SK-N-SH (cell line): ENCODE measurements at regions not wholly inside any gene's neighbourhood (a gene's known extent, or its start where the extent isn't known, plus 50 kb on each side); places are given as distances from the start of the nearest gene placed in this dataset.

Source experiments
- CTCF ChIA-PET: fragments of 300-600, 350-600 bp; formaldehyde crosslinking; extraction: SDS; loops from one replicate; lab custom pipeline; 2021; lab: Yijun Ruan, JAX
- POLR2A ChIA-PET: fragments of 350-600 bp; sonication (Branson Sonifier 250); formaldehyde crosslinking; extraction: SDS; loops from one replicate; lab custom pipeline; 2020; ENCODE audit warnings: antibody characterized with exemption, inconsistent platforms; lab: Yijun Ruan, JAX
- DNase-seq: peaks from one replicate; pipeline ENCODE4 v3.0.0; 2012
- H2AFZ ChIP-seq: fragments of 200-600 bp; sonication (generic); 2 replicates; pipeline ENCODE4 v1.8.1; 2016; ENCODE audit warnings: antibody characterized with exemption, mild to moderate bottlenecking, low read depth
- H3F3A ChIP-seq: fragments of 200-600 bp; sonication (generic); replicated peaks from 2 replicates; pipeline ENCODE3; 2016; ENCODE audit warnings: antibody characterized with exemption, mild to moderate bottlenecking; ENCODE audit not compliant: insufficient read depth
- H3K27ac ChIP-seq, 2 experiments: fragments of 200-500 bp in 1 of 2; fragments of 200-600 bp in 1 of 2; sonication (Bioruptor generic) in 1 of 2; sonication (generic), shearing (Covaris generic) in 1 of 2; 2 replicates each; pipeline versions ENCODE4 v1.5.1 to v1.6.1; 2014 to 2016; ENCODE audit warnings: low read depth in 2 of 2, inconsistent platforms in 1 of 2, low read length in 1 of 2, mild to moderate bottlenecking in 1 of 2, mixed read lengths in 1 of 2
- H3K27me3 ChIP-seq: fragments of 200-600 bp; sonication (generic), shearing (Covaris generic); 2 replicates; pipeline ENCODE4 v1.6.1; 2016; ENCODE audit warnings: mixed run types; ENCODE audit not compliant: insufficient read depth
- H3K36me3 ChIP-seq, 2 experiments: fragments of 200-500 bp in 1 of 2; fragments of 200-600 bp in 1 of 2; sonication (Bioruptor generic) in 1 of 2; sonication (generic) in 1 of 2; replicated peaks in 1 of 2; 2 replicates each; pipeline versions ENCODE3 to v1.5.1; 2014 to 2016; ENCODE audit warnings: low read length in 1 of 2, mild to moderate bottlenecking in 1 of 2; ENCODE audit not compliant: insufficient read depth in 2 of 2, control insufficient read depth in 1 of 2
- H3K4me1 ChIP-seq, 2 experiments: fragments of 200-500 bp in 1 of 2; fragments of 200-600 bp in 1 of 2; sonication (Bioruptor generic) in 1 of 2; sonication (generic), shearing (Covaris generic) in 1 of 2; 2 replicates each; pipeline versions ENCODE4 v1.5.1 to v1.6.1; 2014 to 2016; ENCODE audit warnings: low read depth in 1 of 2, low read length in 1 of 2, mixed run types in 1 of 2; ENCODE audit not compliant: insufficient read depth in 2 of 2, control insufficient read depth in 1 of 2
- H3K4me2 ChIP-seq: fragments of 200-600 bp; sonication (generic), shearing (Covaris generic); 2 replicates; pipeline ENCODE4 v1.6.1; 2017; ENCODE audit warnings: mixed run types
- H3K4me3 ChIP-seq, 2 experiments: fragments of 200-500 bp in 1 of 2; fragments of 200-600 bp in 1 of 2; sonication (Bioruptor generic) in 1 of 2; sonication (generic), shearing (Covaris generic) in 1 of 2; 2 replicates each; pipeline versions ENCODE4 v1.5.1 to v1.8.1; 2014 to 2016; ENCODE audit warnings: low read depth in 2 of 2, inconsistent platforms in 1 of 2, low read length in 1 of 2, mild to moderate bottlenecking in 1 of 2, mixed read lengths in 1 of 2, moderate library complexity in 1 of 2
- H3K79me2 ChIP-seq: fragments of 200-600 bp; sonication (generic); 2 replicates; pipeline ENCODE4 v1.8.1; 2017; ENCODE audit warnings: mild to moderate bottlenecking; ENCODE audit not compliant: insufficient read depth
- H3K9ac ChIP-seq: fragments of 200-600 bp; sonication (generic); 2 replicates; pipeline ENCODE4 v1.6.1; 2017; ENCODE audit warnings: mixed run types
- H3K9me2 ChIP-seq: fragments of 200-600 bp; sonication (generic); 2 replicates; pipeline ENCODE4 v1.6.1; 2017; ENCODE audit warnings: mixed run types
- H3K9me3 ChIP-seq: fragments of 200-600 bp; sonication (generic); 2 replicates; pipeline ENCODE4 v1.6.1; 2017; ENCODE audit warnings: mixed run types, mild to moderate bottlenecking, moderate library complexity
- H4K20me1 ChIP-seq: fragments of 200-600 bp; sonication (generic); 2 replicates; pipeline ENCODE4 v1.6.1; 2017; ENCODE audit warnings: mild to moderate bottlenecking, mixed run types; ENCODE audit not compliant: insufficient read depth
- CHD2 ChIP-seq: fragments of 150-350 bp; IDR thresholded peaks from 2 replicates; pipeline ENCODE4 v1.6.1; 2018; ENCODE audit warnings: low read length; ENCODE audit not compliant: partially characterized antibody
- EP300 ChIP-seq, 2 experiments: IDR thresholded peaks; 2 replicates each; pipeline versions ENCODE4 v1.4.0 to v1.6.1; 2012; ENCODE audit warnings: borderline replicate concordance in 1 of 2, low read depth in 1 of 2, low read length in 1 of 2
- EZH2phosphoT487 ChIP-seq: fragments of 200-600 bp; sonication (generic); IDR thresholded peaks from 2 replicates; pipeline ENCODE4 v1.6.1; 2017; ENCODE audit warnings: low read depth, mixed run types, mild to moderate bottlenecking, antibody characterized with exemption, moderate library complexity, borderline replicate concordance
- FOXJ3 ChIP-seq: sonication (generic); formaldehyde crosslinking; IDR thresholded peaks from 2 replicates; pipeline ENCODE4 v1.5.1; 2020; ENCODE audit warnings: mild to moderate bottlenecking, missing genetic modification reagents
- FOXM1 ChIP-seq: IDR thresholded peaks from 2 replicates; pipeline ENCODE4 v1.4.0; 2012; ENCODE audit warnings: low read depth, mild to moderate bottlenecking
- IRF3 ChIP-seq: fragments of 150-350 bp; IDR thresholded peaks from 2 replicates; pipeline ENCODE4 v1.6.1; 2016; ENCODE audit warnings: mild to moderate bottlenecking, low read depth, low read length
- JUND ChIP-seq: IDR thresholded peaks from 2 replicates; pipeline ENCODE4 v1.4.0; 2012
- MXI1 ChIP-seq: IDR thresholded peaks from 2 replicates; pipeline ENCODE4 v1.6.1; 2012; ENCODE audit warnings: mild to moderate bottlenecking, low read depth, low read length, improper control_type of control experiment
- NFIC ChIP-seq: IDR thresholded peaks from 2 replicates; pipeline ENCODE4 v1.4.0; 2012; ENCODE audit warnings: borderline replicate concordance
- RCOR1 ChIP-seq: fragments of 150-350 bp; IDR thresholded peaks from 2 replicates; pipeline ENCODE4 v1.6.1; 2017; ENCODE audit warnings: antibody characterized with exemption, low read length
- RFX5 ChIP-seq: IDR thresholded peaks from 2 replicates; pipeline ENCODE4 v1.6.1; 2012; ENCODE audit warnings: mild to moderate bottlenecking, improper control_type of control experiment, low read length
- RXRA ChIP-seq: IDR thresholded peaks from 2 replicates; pipeline ENCODE4 v1.4.0; 2012; ENCODE audit warnings: low read depth, mild to moderate bottlenecking, borderline replicate concordance
- SIN3A ChIP-seq: IDR thresholded peaks from 2 replicates; pipeline ENCODE4 v1.6.1; 2012; ENCODE audit warnings: low read depth, mild to moderate bottlenecking, low read length, moderate library complexity, borderline replicate concordance
- TAF1 ChIP-seq: IDR thresholded peaks from 2 replicates; pipeline ENCODE4 v1.6.1; 2012; ENCODE audit warnings: low read depth, mild to moderate bottlenecking, low read length, moderate library complexity, borderline replicate concordance
- TEAD4 ChIP-seq: IDR thresholded peaks from 2 replicates; pipeline ENCODE4 v1.4.0; 2012; ENCODE audit warnings: mild to moderate bottlenecking, borderline replicate concordance; ENCODE audit not compliant: insufficient read depth
- USF1 ChIP-seq: IDR thresholded peaks from 2 replicates; pipeline ENCODE4 v1.4.0; 2012; ENCODE audit warnings: low read depth, borderline replicate concordance
- YY1 ChIP-seq: IDR thresholded peaks from 2 replicates; pipeline ENCODE4 v1.4.0; 2012; ENCODE audit warnings: low read depth, mild to moderate bottlenecking
- WGBS: methylation state at CpG from one replicate; pipeline ENCODE4 v1.1.6; 2017; ENCODE audit warnings: low lambda C conversion rate; 5-methylcytosine and 5-hydroxymethylcytosine counted together
- TF ChIP-seq, protein P1 (sequence below): IDR thresholded peaks from 2 replicates; pipeline ENCODE4; 2012
- TF ChIP-seq, protein P2 (sequence below): IDR thresholded peaks from 2 replicates; pipeline ENCODE4 v1.4.0; 2012; ENCODE audit warnings: low read depth
- TF ChIP-seq, protein P3 (sequence below): fragments of 200-600 bp; sonication (generic); IDR thresholded peaks from 2 replicates; pipeline ENCODE4 v1.6.1; 2017; ENCODE audit warnings: antibody characterized with exemption, mild to moderate bottlenecking, moderate library complexity
- TF ChIP-seq, protein P4 (sequence below): IDR thresholded peaks from 2 replicates; pipeline ENCODE4 v1.4.0; 2012; ENCODE audit warnings: low read depth, borderline replicate concordance

DNA sequence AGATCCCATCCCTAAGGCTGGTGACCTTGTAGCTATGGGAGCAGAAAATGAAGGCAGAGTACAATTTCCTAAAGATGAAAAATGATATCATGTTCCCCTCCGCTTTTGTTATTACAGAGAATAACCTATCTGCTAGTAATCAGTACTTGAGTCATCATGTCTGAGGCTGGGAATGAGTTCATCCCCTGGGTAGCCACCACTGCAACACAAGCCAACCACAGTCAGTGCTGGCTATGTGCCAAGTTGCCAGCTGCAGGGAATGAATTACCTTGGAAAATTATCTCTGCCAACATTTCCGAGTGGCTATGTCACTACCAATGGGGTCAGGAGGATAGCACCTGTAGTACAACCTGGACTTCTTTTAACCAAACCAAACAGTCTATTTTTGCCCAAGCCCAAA is 1094.7 kb upstream of the DDX18 start:
- POLR2A ChIA-PET, result no interaction called here
- no peaks in the 10 kb centered on the region for H3F3A ChIP-seq
- DNase-seq, result no peak
- H3K27ac ChIP-seq, result no peak overlapping the region
- no peak overlapping the region for H2AFZ ChIP-seq
- H3K9ac ChIP-seq, result no peak overlapping the region
- no peaks in the 10 kb centered on the region for H3K27me3 ChIP-seq
- no peak overlapping the region for H3K4me3 ChIP-seq
- no peaks in the 10 kb centered on the region for H3K79me2 ChIP-seq
- WGBS, result 0% methylated on average over 2 of the region's 2 CpGs
- no peaks in the 10 kb centered on the region for H4K20me1 ChIP-seq
- no peaks in the 10 kb centered on the region for H3K36me3 ChIP-seq
- H3K9me3 ChIP-seq, result no peaks in the 10 kb centered on the region; the same call in 1 of the 2 replicates
- CTCF ChIA-PET, result no interaction called here
- TF ChIP-seq NFIC (no peak), FOXJ3 (no peak), RCOR1 (no peak), CHD2 (no peak), JUND (no peak), RXRA (no peak), IRF3 (no peak), YY1 (no peak), MXI1 (no peak)
- no peaks in the 10 kb centered on the region; a peak in 1 of 4 replicates for H3K4me1 ChIP-seq
- H3K4me2 ChIP-seq, result no peak overlapping the region
- no peaks in the 10 kb centered on the region for H3K9me2 ChIP-seq

DNA sequence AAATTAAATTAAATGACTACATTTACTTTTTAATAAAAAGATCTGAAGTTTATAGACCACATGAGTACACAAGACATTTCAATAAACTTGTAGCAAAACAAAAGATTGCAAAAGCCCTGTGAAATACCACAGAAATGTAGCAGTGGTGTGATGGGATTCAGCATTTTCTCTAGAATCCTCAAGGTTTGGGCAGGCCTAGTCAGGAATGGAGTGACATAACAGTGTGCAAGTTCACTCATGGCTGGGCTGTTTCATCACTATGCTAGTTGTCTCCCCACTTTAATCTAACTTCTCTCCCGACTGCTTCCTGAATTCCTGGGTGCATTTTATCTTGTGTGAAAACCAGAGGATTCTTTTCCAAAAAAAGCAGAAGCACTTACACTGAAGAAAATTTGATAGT is 1089.9 kb upstream of the DDX18 start:
- no peaks in the 10 kb centered on the region for H4K20me1 ChIP-seq
- DNase-seq, result no peak
- H3K9ac ChIP-seq, result no peak overlapping the region
- POLR2A ChIA-PET, result no interaction called here
- H2AFZ ChIP-seq, result no peak overlapping the region
- 6% methylated on average over 1 of the region's 1 CpG for WGBS
- H3K27me3 ChIP-seq, result no peaks in the 10 kb centered on the region
- H3K4me2 ChIP-seq, result no peak overlapping the region
- no peaks in the 10 kb centered on the region for H3K79me2 ChIP-seq
- CTCF ChIA-PET, result no interaction called here
- no peak overlapping the region for H3K4me3 ChIP-seq
- H3K4me1 ChIP-seq, result no peaks in the 10 kb centered on the region; a peak in 1 of 4 replicates
- no peaks in the 10 kb centered on the region for H3K36me3 ChIP-seq
- H3K9me2 ChIP-seq, result no peaks in the 10 kb centered on the region
- no peak overlapping the region for H3K27ac ChIP-seq
- no peaks in the 10 kb centered on the region for H3F3A ChIP-seq
- H3K9me3 ChIP-seq, result no peaks in the 10 kb centered on the region; the same call in 1 of the 2 replicates
- TF ChIP-seq, protein P1, sequence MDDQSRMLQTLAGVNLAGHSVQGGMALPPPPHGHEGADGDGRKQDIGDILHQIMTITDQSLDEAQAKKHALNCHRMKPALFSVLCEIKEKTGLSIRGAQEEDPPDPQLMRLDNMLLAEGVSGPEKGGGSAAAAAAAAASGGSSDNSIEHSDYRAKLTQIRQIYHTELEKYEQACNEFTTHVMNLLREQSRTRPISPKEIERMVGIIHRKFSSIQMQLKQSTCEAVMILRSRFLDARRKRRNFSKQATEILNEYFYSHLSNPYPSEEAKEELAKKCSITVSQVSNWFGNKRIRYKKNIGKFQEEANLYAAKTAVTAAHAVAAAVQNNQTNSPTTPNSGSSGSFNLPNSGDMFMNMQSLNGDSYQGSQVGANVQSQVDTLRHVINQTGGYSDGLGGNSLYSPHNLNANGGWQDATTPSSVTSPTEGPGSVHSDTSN, result no peak
- TF ChIP-seq NFIC (no peak), USF1 (no peak), TAF1 (no peak), TEAD4 (no peak), EP300 (IDR thresholded peaks at IDR 0.05; ENCODE audit: borderline replicate concordance in 1 of 2, low read depth in 1 of 2, low read length in 1 of 2) (no peak), FOXM1 (no peak), RFX5 (no peak), EZH2phosphoT487 (no peak), IRF3 (no peak), SIN3A (no peak)
- TF ChIP-seq, protein P2, sequence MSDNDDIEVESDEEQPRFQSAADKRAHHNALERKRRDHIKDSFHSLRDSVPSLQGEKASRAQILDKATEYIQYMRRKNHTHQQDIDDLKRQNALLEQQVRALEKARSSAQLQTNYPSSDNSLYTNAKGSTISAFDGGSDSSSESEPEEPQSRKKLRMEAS, result no peak
- TF ChIP-seq, protein P3, sequence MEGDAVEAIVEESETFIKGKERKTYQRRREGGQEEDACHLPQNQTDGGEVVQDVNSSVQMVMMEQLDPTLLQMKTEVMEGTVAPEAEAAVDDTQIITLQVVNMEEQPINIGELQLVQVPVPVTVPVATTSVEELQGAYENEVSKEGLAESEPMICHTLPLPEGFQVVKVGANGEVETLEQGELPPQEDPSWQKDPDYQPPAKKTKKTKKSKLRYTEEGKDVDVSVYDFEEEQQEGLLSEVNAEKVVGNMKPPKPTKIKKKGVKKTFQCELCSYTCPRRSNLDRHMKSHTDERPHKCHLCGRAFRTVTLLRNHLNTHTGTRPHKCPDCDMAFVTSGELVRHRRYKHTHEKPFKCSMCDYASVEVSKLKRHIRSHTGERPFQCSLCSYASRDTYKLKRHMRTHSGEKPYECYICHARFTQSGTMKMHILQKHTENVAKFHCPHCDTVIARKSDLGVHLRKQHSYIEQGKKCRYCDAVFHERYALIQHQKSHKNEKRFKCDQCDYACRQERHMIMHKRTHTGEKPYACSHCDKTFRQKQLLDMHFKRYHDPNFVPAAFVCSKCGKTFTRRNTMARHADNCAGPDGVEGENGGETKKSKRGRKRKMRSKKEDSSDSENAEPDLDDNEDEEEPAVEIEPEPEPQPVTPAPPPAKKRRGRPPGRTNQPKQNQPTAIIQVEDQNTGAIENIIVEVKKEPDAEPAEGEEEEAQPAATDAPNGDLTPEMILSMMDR, result no peak
- TF ChIP-seq, protein P4, sequence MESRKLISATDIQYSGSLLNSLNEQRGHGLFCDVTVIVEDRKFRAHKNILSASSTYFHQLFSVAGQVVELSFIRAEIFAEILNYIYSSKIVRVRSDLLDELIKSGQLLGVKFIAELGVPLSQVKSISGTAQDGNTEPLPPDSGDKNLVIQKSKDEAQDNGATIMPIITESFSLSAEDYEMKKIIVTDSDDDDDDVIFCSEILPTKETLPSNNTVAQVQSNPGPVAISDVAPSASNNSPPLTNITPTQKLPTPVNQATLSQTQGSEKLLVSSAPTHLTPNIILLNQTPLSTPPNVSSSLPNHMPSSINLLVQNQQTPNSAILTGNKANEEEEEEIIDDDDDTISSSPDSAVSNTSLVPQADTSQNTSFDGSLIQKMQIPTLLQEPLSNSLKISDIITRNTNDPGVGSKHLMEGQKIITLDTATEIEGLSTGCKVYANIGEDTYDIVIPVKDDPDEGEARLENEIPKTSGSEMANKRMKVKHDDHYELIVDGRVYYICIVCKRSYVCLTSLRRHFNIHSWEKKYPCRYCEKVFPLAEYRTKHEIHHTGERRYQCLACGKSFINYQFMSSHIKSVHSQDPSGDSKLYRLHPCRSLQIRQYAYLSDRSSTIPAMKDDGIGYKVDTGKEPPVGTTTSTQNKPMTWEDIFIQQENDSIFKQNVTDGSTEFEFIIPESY, result no peak
